Omental fat pad (tissue), 3 donors: ENCODE measurements at regions not wholly inside any gene's neighbourhood (a gene's known extent, or its start where the extent isn't known, plus 50 kb on each side); places are given as distances from the start of the nearest gene placed in this dataset.
"Not testable (repeated sequence)": the region's sequence is repeated elsewhere in the genome, so short reads cannot be mapped to it uniquely, and the experiment has no call there.

ENCODE experiments used
- ATAC-seq: fragments of 150-250 bp; one replicate; pipeline ENCODE4 v1.9.1; 2016; ENCODE audit warnings: mild to moderate bottlenecking, moderate library complexity; ENCODE audit not compliant: low FRiP score
- DNase-seq: peaks from one replicate; pipeline ENCODE4 v3.0.0-alpha.2; 2019; ENCODE audit warnings: low spot score
- TF ChIP-seq, protein P1 (sequence below), 3 donors: fragments of 450-650 bp; IDR thresholded peaks; one replicate each; pipeline ENCODE4 v1.5.1; 2016 to 2017; ENCODE audit warnings: antibody characterized with exemption in 3 of 3, mild to moderate bottlenecking in 3 of 3, moderate library complexity in 2 of 3

DNA sequence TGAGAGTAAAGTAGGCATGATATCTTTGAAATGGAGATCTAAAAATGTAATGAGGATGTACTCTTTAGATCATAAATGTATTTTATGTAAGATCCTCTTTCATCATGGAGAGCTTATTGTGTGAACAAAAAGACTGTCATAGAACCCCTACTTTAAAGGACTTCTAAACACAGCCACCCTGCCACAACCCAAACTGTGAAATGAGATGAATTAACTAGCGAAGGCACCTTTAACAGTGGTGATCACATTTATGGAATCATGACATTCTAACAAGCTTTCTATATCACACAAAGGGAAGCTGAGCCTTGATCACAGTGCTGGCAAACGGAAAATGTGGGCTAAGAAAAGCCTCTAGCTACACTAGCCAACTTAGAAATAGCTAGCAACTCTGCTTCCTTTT is 1585.2 kb downstream of the EFNA5 start:
- ATAC-seq (no peak), DNase-seq (no peak)
- TF ChIP-seq, protein P1, sequence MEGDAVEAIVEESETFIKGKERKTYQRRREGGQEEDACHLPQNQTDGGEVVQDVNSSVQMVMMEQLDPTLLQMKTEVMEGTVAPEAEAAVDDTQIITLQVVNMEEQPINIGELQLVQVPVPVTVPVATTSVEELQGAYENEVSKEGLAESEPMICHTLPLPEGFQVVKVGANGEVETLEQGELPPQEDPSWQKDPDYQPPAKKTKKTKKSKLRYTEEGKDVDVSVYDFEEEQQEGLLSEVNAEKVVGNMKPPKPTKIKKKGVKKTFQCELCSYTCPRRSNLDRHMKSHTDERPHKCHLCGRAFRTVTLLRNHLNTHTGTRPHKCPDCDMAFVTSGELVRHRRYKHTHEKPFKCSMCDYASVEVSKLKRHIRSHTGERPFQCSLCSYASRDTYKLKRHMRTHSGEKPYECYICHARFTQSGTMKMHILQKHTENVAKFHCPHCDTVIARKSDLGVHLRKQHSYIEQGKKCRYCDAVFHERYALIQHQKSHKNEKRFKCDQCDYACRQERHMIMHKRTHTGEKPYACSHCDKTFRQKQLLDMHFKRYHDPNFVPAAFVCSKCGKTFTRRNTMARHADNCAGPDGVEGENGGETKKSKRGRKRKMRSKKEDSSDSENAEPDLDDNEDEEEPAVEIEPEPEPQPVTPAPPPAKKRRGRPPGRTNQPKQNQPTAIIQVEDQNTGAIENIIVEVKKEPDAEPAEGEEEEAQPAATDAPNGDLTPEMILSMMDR (IDR thresholded peaks at IDR 0.05) = no peak

DNA sequence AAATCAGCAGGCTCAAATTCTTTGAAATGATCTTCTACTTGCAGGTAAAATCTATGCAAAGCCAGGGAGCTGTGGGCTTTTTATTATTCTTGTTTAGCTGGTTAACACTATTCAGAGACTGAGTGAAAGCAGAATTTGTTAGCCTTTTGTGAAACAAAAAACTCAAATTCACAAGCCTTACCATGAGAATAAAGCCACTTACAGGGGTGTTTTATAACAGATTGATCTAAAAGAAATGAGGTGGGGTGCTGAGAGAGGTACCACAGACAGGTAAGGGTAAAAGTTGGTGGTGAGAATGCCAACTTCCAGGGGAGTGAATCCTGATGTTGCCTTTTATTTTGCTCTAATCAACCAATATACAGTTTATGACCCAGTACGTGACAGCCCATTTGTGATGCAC is 1585.6 kb downstream of the EFNA5 start:
- ATAC-seq (no peak), DNase-seq (no peak)
- TF ChIP-seq, protein P1 (IDR thresholded peaks at IDR 0.05) = no peak

DNA sequence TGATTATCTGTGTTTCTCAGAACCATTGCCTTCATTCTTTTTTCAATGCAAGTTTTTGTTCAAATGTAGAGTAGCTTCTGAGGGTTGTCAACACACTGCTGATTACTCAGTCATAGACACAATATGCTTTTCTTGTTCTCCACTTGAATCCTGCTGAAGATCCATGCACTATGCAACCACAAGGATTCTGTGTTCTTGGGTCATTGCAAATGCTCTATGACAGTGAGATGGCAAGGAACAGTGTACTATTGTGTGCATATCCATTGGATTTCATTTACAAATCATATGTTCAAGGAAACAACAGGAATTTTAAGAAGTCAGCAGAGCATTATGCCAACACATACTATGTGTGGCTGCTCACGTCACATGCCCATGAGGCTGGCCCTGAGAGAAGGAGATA is 1590.2 kb downstream of the EFNA5 start:
- DNase-seq = no peak

DNA sequence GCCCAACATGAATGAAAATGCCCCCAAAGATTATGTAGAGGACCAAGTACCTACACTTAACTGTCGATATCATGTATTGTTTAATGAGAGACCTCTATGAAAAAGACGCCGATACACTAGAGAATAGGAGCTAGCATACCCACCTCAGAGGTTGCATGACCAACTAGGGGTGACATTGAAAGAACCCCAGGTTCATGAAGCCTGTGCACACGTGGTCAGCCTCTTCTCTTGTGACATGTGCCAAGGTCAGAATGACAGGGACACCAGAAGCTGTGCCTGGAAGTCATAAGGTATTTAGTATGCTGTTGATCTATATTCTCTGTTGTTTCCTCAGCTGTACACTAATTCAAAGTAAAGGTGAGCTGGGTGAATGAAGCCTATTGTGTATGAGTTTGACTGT is 1594.1 kb downstream of the EFNA5 start:
- TF ChIP-seq, protein P1 (IDR thresholded peaks at IDR 0.05) = no peak
- ATAC-seq (no peak), DNase-seq (no peak)

More for the DNA sequence above, 1590.2 kb downstream of the EFNA5 start:
- TF ChIP-seq, protein P1 (IDR thresholded peaks at IDR 0.05) = no peak
- no peak for ATAC-seq

DNA sequence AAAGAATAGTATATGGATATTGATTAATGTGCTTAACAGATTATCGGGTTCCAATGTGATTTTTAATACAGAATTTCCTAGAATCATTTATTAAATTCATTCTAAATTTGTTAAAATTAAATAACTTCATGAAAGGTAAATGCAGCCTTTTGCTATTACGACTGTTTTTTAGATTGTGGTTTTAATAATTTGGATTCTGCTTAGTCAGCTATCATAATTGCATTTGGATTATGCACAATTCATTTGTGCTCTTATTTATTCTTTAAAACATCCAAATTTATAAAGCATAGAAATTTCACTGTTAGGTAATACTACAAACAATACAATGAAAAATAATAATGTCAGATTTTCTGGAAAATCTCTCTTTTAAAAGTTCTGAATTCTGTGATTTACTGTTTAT is 1598.5 kb downstream of the EFNA5 start:
- DNase-seq = no peak
- no peak for ATAC-seq
- TF ChIP-seq, protein P1 (IDR thresholded peaks at IDR 0.05) = no peak

DNA sequence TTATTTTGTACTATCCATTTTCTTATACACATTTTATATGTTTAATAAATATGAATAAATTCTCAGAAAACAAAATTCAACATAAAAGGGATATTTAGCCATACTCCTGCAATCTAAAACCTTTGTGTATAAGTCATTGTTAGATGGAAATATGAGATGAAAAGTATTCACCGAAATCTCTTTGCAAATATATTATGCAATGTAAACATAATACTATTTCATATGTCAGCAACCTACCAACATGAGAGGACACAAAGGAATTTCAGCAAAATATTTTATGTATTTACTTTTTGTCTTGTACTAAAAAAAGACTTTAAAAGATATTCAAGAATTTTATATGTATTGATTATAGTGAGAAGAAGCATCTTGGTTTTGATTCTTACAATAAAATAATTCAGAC is 1623.4 kb downstream of the EFNA5 start:
- TF ChIP-seq, protein P1 (IDR thresholded peaks at IDR 0.05) = no peak
- no peak for ATAC-seq
- DNase-seq = no peak

DNA sequence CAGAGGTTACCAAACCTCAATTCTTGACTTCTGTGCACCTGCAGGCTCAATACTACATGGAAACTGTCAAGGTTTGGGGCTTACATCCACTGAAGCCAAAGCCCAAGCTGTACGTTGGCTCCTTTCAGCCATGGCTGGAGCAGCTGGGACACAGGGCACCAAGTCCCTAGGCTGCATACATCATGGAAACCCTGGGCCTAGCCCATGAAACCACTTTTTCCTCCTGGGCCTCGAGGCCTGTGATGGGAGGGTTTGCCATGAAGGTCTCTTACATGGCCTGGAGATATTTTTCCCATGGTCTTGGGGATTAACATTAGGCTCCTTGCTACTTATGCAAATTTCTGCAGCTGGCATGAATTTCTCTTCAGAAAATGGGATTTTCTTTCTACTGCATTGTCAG is 1638.7 kb downstream of the EFNA5 start:
- not testable (repeated sequence) for ATAC-seq, DNase-seq

DNA sequence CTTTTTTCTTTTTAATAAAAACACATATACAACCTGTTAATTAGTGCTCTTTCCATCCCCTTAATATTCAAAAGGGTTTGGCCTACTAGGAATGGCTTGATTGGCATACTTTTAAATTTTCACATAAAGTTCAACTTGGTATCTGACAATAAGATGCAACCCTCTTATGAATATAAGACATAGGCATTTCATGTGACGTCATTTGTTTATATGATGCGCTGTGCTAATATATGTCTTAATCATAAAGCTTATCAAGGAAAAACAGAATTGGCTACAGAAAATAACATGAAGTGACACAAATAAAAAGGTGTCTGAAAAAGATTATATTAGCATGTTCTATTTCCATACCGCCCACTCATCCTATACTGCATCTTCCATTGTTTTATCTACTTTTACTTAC is 1642.4 kb downstream of the EFNA5 start:
- ATAC-seq = no peak
- TF ChIP-seq, protein P1 (IDR thresholded peaks at IDR 0.05) = no peak
- no peak for DNase-seq
